Ovary (tissue), 3 donors: ENCODE measurements at regions not wholly inside any gene's neighbourhood (a gene's known extent, or its start where the extent isn't known, plus 50 kb on each side); places are given as distances from the start of the nearest gene placed in this dataset.

Source experiments
- CTCF ChIP-seq, 3 donors: fragments of 450-650 bp in 2 of 3; fragments of 200-600 bp in 1 of 3; IDR thresholded peaks; one replicate each; pipeline versions ENCODE4 v1.5.1 to v1.8.0; 2016 to 2022; ENCODE audit warnings: antibody characterized with exemption in 3 of 3, mild to moderate bottlenecking in 1 of 3
- EP300 ChIP-seq: sonication (generic); formaldehyde crosslinking; IDR thresholded peaks from one replicate; pipeline ENCODE4 v1.6.1; 2017; ENCODE audit warnings: antibody characterized with exemption
- POLR2A ChIP-seq: fragments of 450-650 bp; IDR thresholded peaks from one replicate; pipeline ENCODE4 v1.6.1; 2017; ENCODE audit warnings: antibody characterized with exemption, mild to moderate bottlenecking, moderate library complexity
- donor health status: DM: no; HTN: no; CAD: no.

GRCh38 chr18:23359421-23359820 lies 93.7 kb upstream of the RIOK3 start:
- TF ChIP-seq EP300: no peak
- no peak for TF ChIP-seq POLR2A
- no peak for TF ChIP-seq CTCF (IDR thresholded peaks at IDR 0.05)
